Smooth muscle cell (in vitro differentiated cells): ENCODE measurements at regions not wholly inside any gene's neighbourhood (a gene's known extent, or its start where the extent isn't known, plus 50 kb on each side); places are given as distances from the start of the nearest gene placed in this dataset.

Experiments used
- DNase-seq: peaks from one replicate; lab custom pipeline; 2025; ENCODE audit not compliant: unreplicated experiment; lab: John Stamatoyannopoulos, UW
- H2AFZ ChIP-seq: fragments of 200-600 bp; sonication (generic); 2 replicates; pipeline ENCODE4 v1.6.0; 2016; ENCODE audit warnings: antibody characterized with exemption, low read depth, mild to moderate bottlenecking
- H3F3A ChIP-seq: fragments of 200-600 bp; sonication (generic); 2 replicates; pipeline ENCODE4 v1.6.0; 2017; ENCODE audit warnings: antibody characterized with exemption, low read depth
- H3K27ac ChIP-seq: fragments of 200-600 bp; sonication (generic); 2 replicates; pipeline ENCODE4 v1.5.1; 2016; ENCODE audit warnings: low read depth, mild to moderate bottlenecking
- H3K27me3 ChIP-seq: fragments of 200-600 bp; sonication (generic); 2 replicates; pipeline ENCODE4 v1.6.1; 2016; ENCODE audit warnings: low read depth, mild to moderate bottlenecking
- H3K36me3 ChIP-seq: fragments of 200-600 bp; sonication (generic); 2 replicates; pipeline ENCODE4 v1.5.1; 2016; ENCODE audit warnings: low read depth
- H3K4me1 ChIP-seq: fragments of 200-600 bp; sonication (generic); 2 replicates; pipeline ENCODE4 v1.5.1; 2016; ENCODE audit warnings: low read depth
- H3K4me2 ChIP-seq: fragments of 200-600 bp; sonication (generic); 2 replicates; pipeline ENCODE4 v1.6.0; 2016; ENCODE audit warnings: mild to moderate bottlenecking
- H3K4me3 ChIP-seq: fragments of 200-600 bp; sonication (generic); 2 replicates; pipeline ENCODE4 v1.5.1; 2016; ENCODE audit warnings: mild to moderate bottlenecking
- H3K79me2 ChIP-seq: fragments of 200-600 bp; sonication (generic); 2 replicates; pipeline ENCODE4 v1.6.0; 2016; ENCODE audit warnings: low read depth, mild to moderate bottlenecking
- H3K9ac ChIP-seq: fragments of 200-600 bp; sonication (generic); 2 replicates; pipeline ENCODE4 v1.6.0; 2016; ENCODE audit warnings: low read depth
- H3K9me3 ChIP-seq: fragments of 200-600 bp; sonication (generic); replicated peaks from 2 replicates; pipeline ENCODE4 v1.5.1; 2016; ENCODE audit warnings: low read depth
- H4K20me1 ChIP-seq: fragments of 200-600 bp; sonication (generic); 2 replicates; pipeline ENCODE4 v1.6.0; 2016; ENCODE audit warnings: low read depth
- CTCF ChIP-seq: fragments of 200-600 bp; sonication (generic); IDR thresholded peaks from 2 replicates; pipeline ENCODE4 v1.5.1; 2017; ENCODE audit warnings: borderline replicate concordance, mild to moderate bottlenecking, antibody characterized with exemption; ENCODE audit not compliant: insufficient read depth, poor library complexity, severe bottlenecking
- WGBS: methylation state at CpG from one replicate; pipeline ENCODE4 v1.1.7; 2016; ENCODE audit warnings: low lambda C conversion rate; 5-methylcytosine and 5-hydroxymethylcytosine counted together

- 73% methylated on average over 8 of the region's 8 CpGs for WGBS
- no peak for DNase-seq
Observed at GRCh38 chr1:217106231-217106901, 383.1 kb upstream of the ESRRG start.

GRCh38 chr1:217105437-217105836 lies 382.2 kb upstream of the ESRRG start:
- no peaks in the 10 kb centered on the region for H4K20me1 ChIP-seq
- no peak overlapping the region for H3K4me2 ChIP-seq
- no peak for DNase-seq
- 92% methylated on average over 5 of the region's 5 CpGs for WGBS
- H3K27ac ChIP-seq: no peak overlapping the region
- H3K79me2 ChIP-seq: no peaks in the 10 kb centered on the region
- H3K9me3 ChIP-seq: no peaks in the 10 kb centered on the region
- peaks cover 23% of the 10 kb centered on the region for H3K27me3 ChIP-seq
- H3K36me3 ChIP-seq: no peaks in the 10 kb centered on the region
- H3K9ac ChIP-seq: no peak overlapping the region
- no peak overlapping the region for H3K4me3 ChIP-seq
- no peaks in the 10 kb centered on the region for H3K4me1 ChIP-seq
- no peak for TF ChIP-seq CTCF
- H2AFZ ChIP-seq: no peak overlapping the region
- H3F3A ChIP-seq: no peaks in the 10 kb centered on the region

More at GRCh38 chr1:217106231-217106901, 383.1 kb upstream of the ESRRG start:
- no peaks in the 10 kb centered on the region for H3F3A ChIP-seq
- no peak overlapping the region for H3K4me2 ChIP-seq
- no peak overlapping the region for H3K27ac ChIP-seq
- TF ChIP-seq CTCF: no peak
- no peaks in the 10 kb centered on the region for H3K79me2 ChIP-seq
- no peaks in the 10 kb centered on the region for H3K36me3 ChIP-seq
- H3K9ac ChIP-seq: no peak overlapping the region
- H3K27me3 ChIP-seq: peaks cover 31% of the 10 kb centered on the region
- H3K4me3 ChIP-seq: no peak overlapping the region
- no peaks in the 10 kb centered on the region for H3K9me3 ChIP-seq
- no peaks in the 10 kb centered on the region for H3K4me1 ChIP-seq
- no peak overlapping the region for H2AFZ ChIP-seq
- H4K20me1 ChIP-seq: no peaks in the 10 kb centered on the region

GRCh38 chr1:217097819-217098218 lies 374.6 kb upstream of the ESRRG start:
- Histone ChIP-seq H3K4me2 (no peak overlapping the region), H3K79me2 (no peaks in the 10 kb centered on the region), H3K36me3 (no peaks in the 10 kb centered on the region), H3K4me1 (no peaks in the 10 kb centered on the region), H3K4me3 (no peak overlapping the region), H3K27me3 (peaks cover 27% of the 10 kb centered on the region), H3K27ac (no peak overlapping the region), H3F3A (no peaks in the 10 kb centered on the region), H2AFZ (no peak overlapping the region), H3K9ac (no peak overlapping the region), H4K20me1 (no peaks in the 10 kb centered on the region), H3K9me3 (no peaks in the 10 kb centered on the region)
- no peak for TF ChIP-seq CTCF
- no peak for DNase-seq

- H3K4me3 ChIP-seq: no peak overlapping the region
- H3K9me3 ChIP-seq: no peaks in the 10 kb centered on the region
- no peak overlapping the region for H3K4me2 ChIP-seq
- H3F3A ChIP-seq: no peaks in the 10 kb centered on the region
- WGBS: 72% methylated on average over 7 of the region's 7 CpGs
- no peak overlapping the region for H3K27ac ChIP-seq
- H3K27me3 ChIP-seq: peaks cover 42% of the 10 kb centered on the region
- H4K20me1 ChIP-seq: no peaks in the 10 kb centered on the region
- no peaks in the 10 kb centered on the region for H3K79me2 ChIP-seq
- H3K36me3 ChIP-seq: no peaks in the 10 kb centered on the region
- H3K9ac ChIP-seq: no peak overlapping the region
- DNase-seq: no peak
- TF ChIP-seq CTCF: no peak
- H3K4me1 ChIP-seq: no peaks in the 10 kb centered on the region
- H2AFZ ChIP-seq: no peak overlapping the region
Observed at GRCh38 chr1:217096200-217096599, 373.0 kb upstream of the ESRRG start.
